Neural cell (in vitro differentiated cells): ENCODE measurements at regions not wholly inside any gene's neighbourhood (a gene's known extent, or its start where the extent isn't known, plus 50 kb on each side); places are given as distances from the start of the nearest gene placed in this dataset.

Experiments used
- H2AFZ ChIP-seq: fragments of 200-600, 300-800 bp; sonication (generic), shearing (Covaris generic); 2 replicates; pipeline ENCODE4 v1.6.0; 2014; ENCODE audit warnings: low read depth, mild to moderate bottlenecking, antibody characterized with exemption, low read length, moderate library complexity
- H3F3A ChIP-seq: fragments of 200-600 bp; shearing (Covaris generic); 2 replicates; pipeline ENCODE4 v1.6.1; 2016; ENCODE audit warnings: mild to moderate bottlenecking, moderate library complexity, mixed read lengths, antibody characterized with exemption, low read length; ENCODE audit not compliant: insufficient read depth, poor library complexity, severe bottlenecking
- H3K27ac ChIP-seq: fragments of 200-600, 300-800 bp; sonication (generic), shearing (Covaris generic); 2 replicates; pipeline ENCODE4 v1.5.1; 2014; ENCODE audit warnings: mild to moderate bottlenecking, low read length, moderate library complexity
- H3K27me3 ChIP-seq: fragments of 300-800, 200-600 bp; sonication (generic), shearing (Covaris generic); 2 replicates; pipeline ENCODE4 v1.6.0; 2014; ENCODE audit warnings: mild to moderate bottlenecking, low read depth, low read length, moderate library complexity; ENCODE audit not compliant: insufficient read depth
- H3K36me3 ChIP-seq: fragments of 300-800, 200-600 bp; sonication (generic), shearing (Covaris generic); 2 replicates; pipeline ENCODE4 v1.5.1; 2014; ENCODE audit warnings: mild to moderate bottlenecking, antibody characterized with exemption, low read length, moderate library complexity; ENCODE audit not compliant: insufficient read depth
- H3K4me2 ChIP-seq: fragments of 300-800, 200-600 bp; sonication (generic), shearing (Covaris generic); 2 replicates; pipeline ENCODE4 v1.6.0; 2014; ENCODE audit warnings: mild to moderate bottlenecking, low read length
- H3K4me3 ChIP-seq: fragments of 300-800, 200-600 bp; sonication (generic), shearing (Covaris generic); 2 replicates; pipeline ENCODE4 v1.5.1; 2014; ENCODE audit warnings: mild to moderate bottlenecking, low read length, moderate library complexity
- H3K79me2 ChIP-seq: fragments of 200-600 bp; shearing (Covaris generic); replicated peaks from 2 replicates; pipeline ENCODE4 v1.6.0; 2014; ENCODE audit warnings: mild to moderate bottlenecking, low read length, moderate library complexity; ENCODE audit not compliant: insufficient read depth
- H3K9ac ChIP-seq: fragments of 300-800, 200-600 bp; sonication (generic), shearing (Covaris generic); 2 replicates; pipeline ENCODE4 v1.6.1; 2016; ENCODE audit warnings: mild to moderate bottlenecking, low read length, mixed read lengths
- H3K9me2 ChIP-seq: fragments of 200-600 bp; shearing (Covaris generic); 2 replicates; pipeline ENCODE4 v1.6.1; 2016; ENCODE audit warnings: mild to moderate bottlenecking, low read length, mixed read lengths; ENCODE audit not compliant: insufficient read depth
- H3K9me3 ChIP-seq: fragments of 200-600, 300-800 bp; sonication (generic), shearing (Covaris generic); 2 replicates; pipeline ENCODE4 v1.6.1; 2016; ENCODE audit warnings: mild to moderate bottlenecking, mixed run types, low read length, moderate library complexity, mixed read lengths
- H4K20me1 ChIP-seq: fragments of 200-600 bp; shearing (Covaris generic); 2 replicates; pipeline ENCODE4 v1.6.1; 2016; ENCODE audit warnings: mild to moderate bottlenecking, mixed run types; ENCODE audit not compliant: insufficient read depth
- EP300 ChIP-seq: fragments of 450-650 bp; conservative IDR thresholded peaks from 2 replicates; pipeline ENCODE4 v1.6.1; 2014; ENCODE audit warnings: antibody characterized with exemption, mild to moderate bottlenecking, moderate library complexity; ENCODE audit not compliant: poor library complexity, severe bottlenecking
- EZH2 ChIP-seq: fragments of 200-600, 300-800 bp; shearing (Covaris generic), sonication (generic); IDR thresholded peaks from 2 replicates; pipeline ENCODE4 v1.6.1; 2014; ENCODE audit warnings: antibody characterized with exemption, low read length, borderline replicate concordance, mild to moderate bottlenecking; ENCODE audit not compliant: insufficient read depth, poor library complexity, severe bottlenecking
- MXI1 ChIP-seq: fragments of 450-650 bp; conservative IDR thresholded peaks from 2 replicates; pipeline ENCODE4 v1.6.1; 2014; ENCODE audit warnings: antibody characterized with exemption, mild to moderate bottlenecking; ENCODE audit not compliant: poor library complexity, severe bottlenecking
- POLR2AphosphoS5 ChIP-seq: IDR thresholded peaks from 2 replicates; pipeline ENCODE4 v1.6.1; 2012
- RAD21 ChIP-seq: fragments of 450-650 bp; conservative IDR thresholded peaks from 2 replicates; pipeline ENCODE4 v1.6.1; 2014; ENCODE audit warnings: antibody characterized with exemption, mild to moderate bottlenecking, moderate library complexity
- SMC3 ChIP-seq: fragments of 450-650 bp; conservative IDR thresholded peaks from 2 replicates; pipeline ENCODE4 v1.6.1; 2014; ENCODE audit warnings: antibody characterized with exemption, mild to moderate bottlenecking, moderate library complexity; ENCODE audit not compliant: poor library complexity
- TAF1 ChIP-seq: IDR thresholded peaks from 2 replicates; pipeline ENCODE4 v1.6.1; 2012; ENCODE audit warnings: low read depth
- TF ChIP-seq, protein P1 (sequence below): fragments of 450-650 bp; IDR thresholded peaks from 2 replicates; pipeline ENCODE4 v1.5.1; 2014; ENCODE audit warnings: antibody characterized with exemption, mild to moderate bottlenecking, moderate library complexity; ENCODE audit not compliant: poor library complexity, severe bottlenecking
- TF ChIP-seq, protein P2 (sequence below): IDR thresholded peaks from 2 replicates; pipeline ENCODE4 v1.6.1; 2012; ENCODE audit warnings: borderline replicate concordance

DNA sequence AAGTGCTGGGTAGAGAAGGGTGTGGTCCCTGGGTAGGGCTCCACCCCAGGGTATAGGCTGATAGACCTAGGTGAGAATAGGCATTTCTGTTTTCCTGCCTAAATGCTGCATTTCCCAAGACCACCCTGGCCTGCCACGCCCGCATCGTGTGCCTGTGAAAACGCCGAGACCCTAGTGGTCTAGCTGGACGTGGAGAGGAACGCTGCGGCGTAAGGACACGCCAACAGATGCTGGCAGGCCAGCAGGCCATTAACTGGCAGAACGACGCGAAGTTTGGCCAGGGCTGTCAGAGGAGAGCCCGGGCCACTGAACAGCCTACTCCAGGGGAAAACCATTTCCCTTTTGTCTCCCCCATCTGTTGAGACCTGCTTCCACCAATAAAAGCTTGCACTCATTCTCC lies 373.2 kb upstream of the FIGN start:
- Histone ChIP-seq H4K20me1 (no peaks in the 10 kb centered on the region), H2AFZ (no peak overlapping the region), H3K9ac (no peak overlapping the region), H3K79me2 (no peaks in the 10 kb centered on the region), H3F3A (no peaks in the 10 kb centered on the region), H3K9me2 (no peaks in the 10 kb centered on the region), H3K4me2 (no peak overlapping the region), H3K9me3 (no peaks in the 10 kb centered on the region), H3K4me3 (no peak overlapping the region), H3K27me3 (no peaks in the 10 kb centered on the region), H3K36me3 (no peaks in the 10 kb centered on the region), H3K27ac (no peak overlapping the region)
- TF ChIP-seq EZH2: no peak
- TF ChIP-seq EP300: no peak
- TF ChIP-seq RAD21: no peak
- TF ChIP-seq, protein P1, sequence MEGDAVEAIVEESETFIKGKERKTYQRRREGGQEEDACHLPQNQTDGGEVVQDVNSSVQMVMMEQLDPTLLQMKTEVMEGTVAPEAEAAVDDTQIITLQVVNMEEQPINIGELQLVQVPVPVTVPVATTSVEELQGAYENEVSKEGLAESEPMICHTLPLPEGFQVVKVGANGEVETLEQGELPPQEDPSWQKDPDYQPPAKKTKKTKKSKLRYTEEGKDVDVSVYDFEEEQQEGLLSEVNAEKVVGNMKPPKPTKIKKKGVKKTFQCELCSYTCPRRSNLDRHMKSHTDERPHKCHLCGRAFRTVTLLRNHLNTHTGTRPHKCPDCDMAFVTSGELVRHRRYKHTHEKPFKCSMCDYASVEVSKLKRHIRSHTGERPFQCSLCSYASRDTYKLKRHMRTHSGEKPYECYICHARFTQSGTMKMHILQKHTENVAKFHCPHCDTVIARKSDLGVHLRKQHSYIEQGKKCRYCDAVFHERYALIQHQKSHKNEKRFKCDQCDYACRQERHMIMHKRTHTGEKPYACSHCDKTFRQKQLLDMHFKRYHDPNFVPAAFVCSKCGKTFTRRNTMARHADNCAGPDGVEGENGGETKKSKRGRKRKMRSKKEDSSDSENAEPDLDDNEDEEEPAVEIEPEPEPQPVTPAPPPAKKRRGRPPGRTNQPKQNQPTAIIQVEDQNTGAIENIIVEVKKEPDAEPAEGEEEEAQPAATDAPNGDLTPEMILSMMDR: no peak
- TF ChIP-seq POLR2AphosphoS5: no peak
- TF ChIP-seq TAF1: no peak
- TF ChIP-seq SMC3: no peak
- TF ChIP-seq MXI1: no peak
- TF ChIP-seq, protein P2, sequence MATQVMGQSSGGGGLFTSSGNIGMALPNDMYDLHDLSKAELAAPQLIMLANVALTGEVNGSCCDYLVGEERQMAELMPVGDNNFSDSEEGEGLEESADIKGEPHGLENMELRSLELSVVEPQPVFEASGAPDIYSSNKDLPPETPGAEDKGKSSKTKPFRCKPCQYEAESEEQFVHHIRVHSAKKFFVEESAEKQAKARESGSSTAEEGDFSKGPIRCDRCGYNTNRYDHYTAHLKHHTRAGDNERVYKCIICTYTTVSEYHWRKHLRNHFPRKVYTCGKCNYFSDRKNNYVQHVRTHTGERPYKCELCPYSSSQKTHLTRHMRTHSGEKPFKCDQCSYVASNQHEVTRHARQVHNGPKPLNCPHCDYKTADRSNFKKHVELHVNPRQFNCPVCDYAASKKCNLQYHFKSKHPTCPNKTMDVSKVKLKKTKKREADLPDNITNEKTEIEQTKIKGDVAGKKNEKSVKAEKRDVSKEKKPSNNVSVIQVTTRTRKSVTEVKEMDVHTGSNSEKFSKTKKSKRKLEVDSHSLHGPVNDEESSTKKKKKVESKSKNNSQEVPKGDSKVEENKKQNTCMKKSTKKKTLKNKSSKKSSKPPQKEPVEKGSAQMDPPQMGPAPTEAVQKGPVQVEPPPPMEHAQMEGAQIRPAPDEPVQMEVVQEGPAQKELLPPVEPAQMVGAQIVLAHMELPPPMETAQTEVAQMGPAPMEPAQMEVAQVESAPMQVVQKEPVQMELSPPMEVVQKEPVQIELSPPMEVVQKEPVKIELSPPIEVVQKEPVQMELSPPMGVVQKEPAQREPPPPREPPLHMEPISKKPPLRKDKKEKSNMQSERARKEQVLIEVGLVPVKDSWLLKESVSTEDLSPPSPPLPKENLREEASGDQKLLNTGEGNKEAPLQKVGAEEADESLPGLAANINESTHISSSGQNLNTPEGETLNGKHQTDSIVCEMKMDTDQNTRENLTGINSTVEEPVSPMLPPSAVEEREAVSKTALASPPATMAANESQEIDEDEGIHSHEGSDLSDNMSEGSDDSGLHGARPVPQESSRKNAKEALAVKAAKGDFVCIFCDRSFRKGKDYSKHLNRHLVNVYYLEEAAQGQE: no peak

DNA sequence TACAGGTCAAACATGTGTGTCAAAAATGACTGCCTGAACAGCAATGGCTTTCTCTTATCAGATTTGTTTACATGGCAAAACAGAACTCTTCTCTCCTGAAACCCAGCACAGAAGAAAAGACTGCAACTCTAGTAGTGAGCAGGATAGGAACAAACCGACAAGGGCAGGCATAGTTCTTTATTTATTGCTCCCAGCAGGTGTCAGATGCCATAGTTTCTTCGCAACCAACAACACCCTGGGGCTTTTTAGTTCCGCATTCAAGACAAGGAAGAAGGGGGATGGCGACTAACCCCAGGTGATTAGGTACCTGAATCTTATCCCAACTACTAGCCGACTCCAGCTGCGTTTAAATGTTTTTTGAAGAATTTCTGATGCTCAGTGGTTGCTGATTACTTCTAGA lies 367.5 kb upstream of the FIGN start:
- Histone ChIP-seq H3K27me3 (no peaks in the 10 kb centered on the region), H3K27ac (no peak overlapping the region), H3K9me3 (no peaks in the 10 kb centered on the region), H3F3A (no peaks in the 10 kb centered on the region), H3K36me3 (no peaks in the 10 kb centered on the region), H3K9me2 (no peaks in the 10 kb centered on the region), H3K4me3 (no peak overlapping the region), H2AFZ (no peak overlapping the region), H3K79me2 (no peaks in the 10 kb centered on the region), H3K4me2 (no peak overlapping the region), H3K9ac (no peak overlapping the region), H4K20me1 (no peaks in the 10 kb centered on the region)
- TF ChIP-seq RAD21: no peak
- no peak for TF ChIP-seq EP300
- no peak for TF ChIP-seq TAF1

DNA sequence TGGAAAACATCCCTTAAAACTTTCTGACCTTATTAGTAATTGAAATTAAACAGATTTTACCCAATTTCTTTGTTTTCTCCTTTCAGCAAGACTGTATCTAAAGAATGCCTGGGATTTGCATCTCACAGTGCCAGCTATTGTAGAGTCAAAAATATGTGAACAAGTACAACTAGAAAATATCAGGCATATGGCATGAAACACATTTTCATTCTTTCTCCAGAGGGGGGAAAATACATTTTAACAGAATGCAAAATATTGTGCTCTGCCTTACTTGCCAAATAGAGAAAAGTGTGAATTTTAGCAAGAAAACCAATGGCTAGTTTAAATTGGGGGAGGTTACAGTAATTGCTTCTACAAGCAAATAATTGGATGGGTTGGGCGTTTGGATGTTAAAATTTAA lies 366.6 kb upstream of the FIGN start:
- Histone ChIP-seq H3K79me2 (no peaks in the 10 kb centered on the region), H2AFZ (no peak overlapping the region), H3F3A (no peaks in the 10 kb centered on the region), H3K9ac (no peak overlapping the region), H3K36me3 (no peaks in the 10 kb centered on the region), H3K27ac (no peak overlapping the region), H4K20me1 (no peaks in the 10 kb centered on the region), H3K4me3 (no peak overlapping the region), H3K9me3 (no peaks in the 10 kb centered on the region), H3K4me2 (no peak overlapping the region), H3K27me3 (no peaks in the 10 kb centered on the region), H3K9me2 (no peaks in the 10 kb centered on the region)
- TF ChIP-seq SMC3: no peak
